DOHH2 (cell line): ENCODE measurements at regions not wholly inside any gene's neighbourhood (a gene's known extent, or its start where the extent isn't known, plus 50 kb on each side); places are given as distances from the start of the nearest gene placed in this dataset.

Experiments
- H3F3A ChIP-seq: fragments of 200-600 bp; sonication (generic), shearing (Covaris generic); 2 replicates; pipeline ENCODE4 v1.6.0; 2016; ENCODE audit warnings: antibody characterized with exemption, mild to moderate bottlenecking; ENCODE audit not compliant: control insufficient read depth, insufficient read depth
- H3K27ac ChIP-seq: fragments of 200-600 bp; sonication (generic); 2 replicates; pipeline ENCODE4 v1.5.1; 2014; ENCODE audit warnings: low read depth, mild to moderate bottlenecking, low read length, moderate library complexity
- H3K27me3 ChIP-seq: fragments of 200-600 bp; sonication (generic); 2 replicates; pipeline ENCODE4 v1.6.1; 2014; ENCODE audit warnings: mild to moderate bottlenecking, low read length, mixed read lengths; ENCODE audit not compliant: control insufficient read depth
- H3K36me3 ChIP-seq: fragments of 200-600 bp; sonication (generic); 2 replicates; pipeline ENCODE4 v1.6.1; 2014; ENCODE audit warnings: mild to moderate bottlenecking, low read length, moderate library complexity, mixed read lengths; ENCODE audit not compliant: control insufficient read depth
- H3K4me1 ChIP-seq: fragments of 200-600 bp; sonication (generic); 2 replicates; pipeline ENCODE4 v1.6.1; 2014; ENCODE audit warnings: mild to moderate bottlenecking, low read length, mixed read lengths; ENCODE audit not compliant: control insufficient read depth
- H3K4me2 ChIP-seq: fragments of 200-600 bp; sonication (generic); 2 replicates; pipeline ENCODE4 v1.6.0; 2014; ENCODE audit warnings: mild to moderate bottlenecking, low read length, moderate library complexity
- H3K4me3 ChIP-seq: fragments of 200-600 bp; sonication (generic); 2 replicates; pipeline ENCODE4 v1.5.1; 2014; ENCODE audit warnings: mild to moderate bottlenecking, low read length, mixed read lengths
- H3K79me2 ChIP-seq: fragments of 200-600 bp; sonication (generic); 2 replicates; pipeline ENCODE4 v1.6.1; 2014; ENCODE audit warnings: mild to moderate bottlenecking, low read length, mixed read lengths; ENCODE audit not compliant: control insufficient read depth
- H3K9me2 ChIP-seq: fragments of 200-600 bp; sonication (generic); replicated peaks from 2 replicates; pipeline ENCODE4 v1.6.1; 2014; ENCODE audit warnings: mild to moderate bottlenecking, low read length, mixed read lengths; ENCODE audit not compliant: control insufficient read depth
- H3K9me3 ChIP-seq: fragments of 200-600 bp; sonication (generic); 2 replicates; pipeline ENCODE4 v1.6.1; 2014; ENCODE audit warnings: antibody characterized with exemption, low read length, mixed read lengths; ENCODE audit not compliant: control insufficient read depth, insufficient read depth
- H4K20me1 ChIP-seq: fragments of 200-600 bp; sonication (generic); 2 replicates; pipeline ENCODE4 v1.6.0; 2014; ENCODE audit warnings: low read depth, mild to moderate bottlenecking, antibody characterized with exemption, low read length, moderate library complexity; ENCODE audit not compliant: control insufficient read depth, insufficient read depth
- CTCF ChIP-seq: fragments of 200-600 bp; sonication (generic); IDR thresholded peaks from one replicate; pipeline ENCODE4 v1.5.1; 2014; ENCODE audit warnings: antibody characterized with exemption, mild to moderate bottlenecking, low read depth, low read length; ENCODE audit not compliant: poor library complexity, severe bottlenecking
- EZH2phosphoT487 ChIP-seq: fragments of 200-600 bp; sonication (generic); IDR thresholded peaks from 2 replicates; pipeline ENCODE4 v1.6.1; 2017; ENCODE audit warnings: borderline replicate concordance, mild to moderate bottlenecking, antibody characterized with exemption, low read length, moderate library complexity, mixed read lengths

- no peak overlapping the region for H3K4me2 ChIP-seq
- H3K27ac ChIP-seq, result no peak overlapping the region
- no peaks in the 10 kb centered on the region for H3K9me2 ChIP-seq
- no peaks in the 10 kb centered on the region for H3K79me2 ChIP-seq
- H3F3A ChIP-seq, result no peaks in the 10 kb centered on the region
- TF ChIP-seq CTCF, result no peak
- no peak for TF ChIP-seq EZH2phosphoT487
- H3K36me3 ChIP-seq, result no peaks in the 10 kb centered on the region
- no peaks in the 10 kb centered on the region for H3K9me3 ChIP-seq
- no peaks in the 10 kb centered on the region for H4K20me1 ChIP-seq
- no peaks in the 10 kb centered on the region for H3K4me1 ChIP-seq
- no peak overlapping the region for H3K4me3 ChIP-seq
- H3K27me3 ChIP-seq, result no peaks in the 10 kb centered on the region
Observed at GRCh38 chr10:2679646-2680045, 387.7 kb upstream of the PFKP start.

- TF ChIP-seq EZH2phosphoT487, result no peak
- TF ChIP-seq CTCF, result no peak
- no peak overlapping the region for H3K27ac ChIP-seq
- H3K9me2 ChIP-seq, result no peaks in the 10 kb centered on the region
- no peaks in the 10 kb centered on the region for H3F3A ChIP-seq
- no peaks in the 10 kb centered on the region for H3K79me2 ChIP-seq
- H3K36me3 ChIP-seq, result no peaks in the 10 kb centered on the region
- no peaks in the 10 kb centered on the region for H4K20me1 ChIP-seq
- H3K4me3 ChIP-seq, result no peak overlapping the region
- H3K27me3 ChIP-seq, result no peaks in the 10 kb centered on the region
- H3K4me2 ChIP-seq, result no peak overlapping the region
- no peaks in the 10 kb centered on the region for H3K9me3 ChIP-seq
- no peaks in the 10 kb centered on the region for H3K4me1 ChIP-seq
Observed at GRCh38 chr10:2676455-2676854, 390.9 kb upstream of the PFKP start.

- no peak overlapping the region for H3K4me2 ChIP-seq
- no peaks in the 10 kb centered on the region for H3K9me3 ChIP-seq
- no peaks in the 10 kb centered on the region for H3K79me2 ChIP-seq
- no peaks in the 10 kb centered on the region for H3K27me3 ChIP-seq
- H3K4me1 ChIP-seq, result no peaks in the 10 kb centered on the region
- no peak overlapping the region for H3K27ac ChIP-seq
- H4K20me1 ChIP-seq, result no peaks in the 10 kb centered on the region
- no peaks in the 10 kb centered on the region for H3F3A ChIP-seq
- no peaks in the 10 kb centered on the region for H3K9me2 ChIP-seq
- no peak for TF ChIP-seq EZH2phosphoT487
- TF ChIP-seq CTCF, result no peak
- no peak overlapping the region for H3K4me3 ChIP-seq
- no peaks in the 10 kb centered on the region for H3K36me3 ChIP-seq
Observed at GRCh38 chr10:2674451-2674850, 392.9 kb upstream of the PFKP start.

GRCh38 chr10:2670864-2671263 lies 396.5 kb upstream of the PFKP start:
- no peaks in the 10 kb centered on the region for H3K79me2 ChIP-seq
- no peaks in the 10 kb centered on the region for H3K9me3 ChIP-seq
- no peak overlapping the region for H3K4me3 ChIP-seq
- H4K20me1 ChIP-seq, result no peaks in the 10 kb centered on the region
- no peaks in the 10 kb centered on the region for H3K9me2 ChIP-seq
- TF ChIP-seq EZH2phosphoT487 (no peak), CTCF (no peak)
- no peaks in the 10 kb centered on the region for H3F3A ChIP-seq
- H3K4me1 ChIP-seq, result no peaks in the 10 kb centered on the region
- H3K36me3 ChIP-seq, result no peaks in the 10 kb centered on the region
- H3K27ac ChIP-seq, result no peak overlapping the region
- no peak overlapping the region for H3K4me2 ChIP-seq
- no peaks in the 10 kb centered on the region for H3K27me3 ChIP-seq
